Trophoblast cell (in vitro differentiated cells and primary cell): ENCODE measurements at regions not wholly inside any gene's neighbourhood (a gene's known extent, or its start where the extent isn't known, plus 50 kb on each side); places are given as distances from the start of the nearest gene placed in this dataset.
A peak's percentile ranks its signal among the peaks of the same experiment; 100 is the strongest.
"Not testable (repeated sequence)": the region's sequence is repeated elsewhere in the genome, so short reads cannot be mapped to it uniquely, and the experiment has no call there.

Experiments
- DNase-seq, 2 donors: peaks; one replicate each; pipeline ENCODE4 v3.0.0-alpha.2; 2016
- H2AFZ ChIP-seq: 2 replicates; pipeline ENCODE4 v1.6.1; 2013; ENCODE audit warnings: low read length, moderate library complexity, mild to moderate bottlenecking; ENCODE audit not compliant: insufficient read depth, poor library complexity
- H2AK5ac ChIP-seq: 2 replicates; pipeline ENCODE4 v1.6.1; 2013; ENCODE audit warnings: mild to moderate bottlenecking, low read length
- H2BK120ac ChIP-seq: 2 replicates; pipeline ENCODE4 v1.6.1; 2013; ENCODE audit warnings: low read length, mild to moderate bottlenecking, moderate library complexity; ENCODE audit not compliant: insufficient read depth, poor library complexity
- H2BK12ac ChIP-seq: 2 replicates; pipeline ENCODE4 v1.6.1; 2013; ENCODE audit warnings: mild to moderate bottlenecking, low read length, moderate library complexity
- H2BK5ac ChIP-seq: 2 replicates; pipeline ENCODE4 v1.6.1; 2013; ENCODE audit warnings: low read length, low read depth, moderate library complexity, mild to moderate bottlenecking; ENCODE audit not compliant: poor library complexity
- H3K14ac ChIP-seq: 2 replicates; pipeline ENCODE4 v1.6.1; 2013; ENCODE audit warnings: mild to moderate bottlenecking, low read length
- H3K18ac ChIP-seq: 2 replicates; pipeline ENCODE4 v1.6.1; 2013; ENCODE audit warnings: mild to moderate bottlenecking, low read length
- H3K23ac ChIP-seq: 2 replicates; pipeline ENCODE4 v1.6.1; 2013; ENCODE audit warnings: low read length
- H3K27ac ChIP-seq: 2 replicates; pipeline ENCODE4 v1.5.1; 2013; ENCODE audit warnings: low read depth, mild to moderate bottlenecking, inconsistent platforms, low read length, moderate library complexity
- H3K27me3 ChIP-seq: 2 replicates; pipeline ENCODE4 v1.6.1; 2013; ENCODE audit warnings: inconsistent platforms, mild to moderate bottlenecking, low read length, moderate library complexity; ENCODE audit not compliant: insufficient read depth
- H3K36me3 ChIP-seq, 2 experiments: 1 replicate in 1 of 2; 2 replicates in 1 of 2; pipeline ENCODE4 v1.6.1; 2013; ENCODE audit warnings: low read length in 2 of 2, mild to moderate bottlenecking in 2 of 2, moderate library complexity in 1 of 2; ENCODE audit not compliant: insufficient read depth in 2 of 2, control insufficient read depth in 1 of 2
- H3K4ac ChIP-seq: 2 replicates; pipeline ENCODE4 v1.6.1; 2013; ENCODE audit warnings: low read depth, mild to moderate bottlenecking, low read length, moderate library complexity
- H3K4me1 ChIP-seq, 2 experiments: 1 replicate in 1 of 2; 2 replicates in 1 of 2; pipeline ENCODE4 v1.6.1; 2013; ENCODE audit warnings: low read length in 2 of 2, mild to moderate bottlenecking in 2 of 2, moderate library complexity in 1 of 2; ENCODE audit not compliant: insufficient read depth in 2 of 2, control insufficient read depth in 1 of 2
- H3K4me2 ChIP-seq: 2 replicates; pipeline ENCODE4 v1.6.1; 2013; ENCODE audit warnings: inconsistent platforms, mild to moderate bottlenecking, low read length, moderate library complexity
- H3K4me3 ChIP-seq: 2 replicates; pipeline ENCODE4 v1.5.1; 2013; ENCODE audit warnings: mild to moderate bottlenecking, low read depth, low read length, inconsistent platforms
- H3K79me1 ChIP-seq: one replicate; pipeline ENCODE4 v1.6.1; 2013; ENCODE audit warnings: low read length
- H3K79me2 ChIP-seq: 2 replicates; pipeline ENCODE4 v1.6.1; 2013; ENCODE audit warnings: low read length, mild to moderate bottlenecking; ENCODE audit not compliant: control insufficient read depth, insufficient read depth, poor library complexity
- H3K9ac ChIP-seq: 2 replicates; pipeline ENCODE4 v1.6.1; 2013; ENCODE audit warnings: mild to moderate bottlenecking, low read length
- H3K9me3 ChIP-seq: 2 replicates; pipeline ENCODE4 v1.6.1; 2013; ENCODE audit warnings: low read depth, mild to moderate bottlenecking, control low read depth, inconsistent platforms, low read length; ENCODE audit not compliant: insufficient read depth
- H4K12ac ChIP-seq: 2 replicates; pipeline ENCODE4 v1.6.1; 2013; ENCODE audit warnings: low read depth, mild to moderate bottlenecking, low read length, moderate library complexity
- H4K8ac ChIP-seq: 2 replicates; pipeline ENCODE4 v1.6.1; 2013; ENCODE audit warnings: low read depth, mild to moderate bottlenecking, low read length, moderate library complexity
- H4K91ac ChIP-seq: one replicate; pipeline ENCODE4 v1.6.1; 2013; ENCODE audit warnings: low read depth, mild to moderate bottlenecking, low read length, moderate library complexity
- WGBS: extraction: QIAGEN DNeasy Blood & Tissue Kit; methylation state at CpG from one replicate; pipeline ENCODE4 v1.1.7; 2013; ENCODE audit warnings: missing lambda C conversion rate; ENCODE audit not compliant: insufficient read length, insufficient coverage; ENCODE audit errors: extremely low coverage; 5-methylcytosine and 5-hydroxymethylcytosine counted together

- H2BK5ac ChIP-seq = peak overlapping the region; percentile 21
- H3K4ac ChIP-seq = no peak overlapping the region
Measured at GRCh38 chr5:7146886-7147285, 249.1 kb upstream of the ADCY2 start.

DNA sequence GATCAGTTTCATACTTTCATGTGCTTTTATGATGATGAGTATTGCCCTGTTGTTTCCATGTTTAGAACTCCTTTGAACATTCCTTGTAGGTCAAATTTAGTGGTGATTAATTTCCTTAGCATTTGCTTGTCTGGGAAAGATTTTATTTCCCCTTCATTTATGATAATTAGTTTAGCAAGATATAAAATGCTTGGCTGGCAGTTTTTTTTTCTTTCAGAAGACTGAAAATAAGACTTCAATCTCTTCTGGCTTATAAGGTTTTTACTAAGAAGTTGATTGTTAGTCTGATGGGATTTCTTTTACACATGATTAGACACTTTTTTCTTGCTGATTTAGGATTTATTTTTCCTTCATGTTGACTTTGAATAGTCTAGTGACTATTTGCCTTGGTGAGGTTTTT lies 238.9 kb upstream of the ADCY2 start:
- Histone ChIP-seq H3K14ac (no peak overlapping the region), H3K9me3 (no peaks in the 10 kb centered on the region), H3K27ac (no peak overlapping the region), H3K36me3 (no peaks in the 10 kb centered on the region), H3K79me2 (no peaks in the 10 kb centered on the region), H3K9ac (no peak overlapping the region), H2AK5ac (no peak overlapping the region), H3K23ac (no peak overlapping the region), H3K79me1 (no peaks in the 10 kb centered on the region), H2BK12ac (no peak overlapping the region), H4K91ac (no peak overlapping the region), H3K4ac (no peak overlapping the region), H2AFZ (no peak overlapping the region), H3K4me1 (no peaks in the 10 kb centered on the region), H4K12ac (no peak overlapping the region), H3K4me3 (no peak overlapping the region), H4K8ac (no peak overlapping the region), H3K4me2 (no peak overlapping the region), H2BK5ac (no peak overlapping the region), H3K27me3 (no peaks in the 10 kb centered on the region), H3K18ac (no peak overlapping the region), H2BK120ac (no peak overlapping the region)
- no peak for DNase-seq

More at GRCh38 chr5:7146886-7147285, 249.1 kb upstream of the ADCY2 start:
- Histone ChIP-seq H2BK120ac (no peak overlapping the region), H3K27ac (peak overlapping the region; percentile 34), H3K79me2 (no peaks in the 10 kb centered on the region), H3K27me3 (no peaks in the 10 kb centered on the region), H3K36me3 (no peaks in the 10 kb centered on the region), H2AFZ (no peak overlapping the region), H3K9me3 (no peaks in the 10 kb centered on the region), H3K23ac (no peak overlapping the region), H3K14ac (no peak overlapping the region), H4K91ac (no peak overlapping the region), H3K4me1 (peaks cover 2% of the 10 kb centered on the region in 2 experiments), H3K18ac (no peak overlapping the region), H3K9ac (no peak overlapping the region), H2AK5ac (no peak overlapping the region), H4K8ac (no peak overlapping the region), H4K12ac (no peak overlapping the region), H2BK12ac (no peak overlapping the region), H3K4me3 (no peak overlapping the region), H3K79me1 (no peaks in the 10 kb centered on the region), H3K4me2 (no peak overlapping the region)
- peak; percentile 64 to 92 for DNase-seq
- no CpG with 5 or more reads among the region's 1 CpG for WGBS

DNA sequence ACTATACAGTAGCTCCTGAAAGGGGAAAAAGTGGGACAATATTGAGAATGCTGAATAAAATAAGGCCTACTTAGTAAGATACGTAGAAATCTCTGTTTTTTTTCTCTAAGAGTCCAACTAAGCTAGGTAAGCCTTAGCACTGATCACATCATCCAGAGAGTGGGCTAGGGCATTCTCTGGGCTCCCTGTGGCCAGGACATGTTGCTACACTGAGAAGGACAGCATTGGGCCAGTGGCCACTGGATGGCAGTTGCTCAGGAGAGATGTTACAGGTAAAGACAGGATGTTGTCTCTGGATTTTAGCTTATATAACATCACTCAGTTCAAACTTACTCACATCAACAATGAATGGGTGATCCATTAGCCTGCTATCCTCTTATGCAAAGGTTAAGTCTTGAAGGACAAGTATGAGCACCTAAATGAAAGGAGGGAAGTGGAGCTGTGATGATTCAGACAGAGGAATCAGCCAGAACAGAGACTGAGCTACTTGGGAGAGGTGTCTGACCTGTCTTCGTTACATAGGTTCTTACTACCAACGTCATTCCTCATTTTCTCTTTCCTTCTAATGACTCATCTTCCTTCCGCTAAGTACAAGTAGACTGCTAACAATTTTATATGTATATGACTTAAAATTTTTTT lies 226.6 kb upstream of the ADCY2 start:
- Histone ChIP-seq H3K79me1 (no peaks in the 10 kb centered on the region), H3K4me1 (no peaks in the 10 kb centered on the region), H3K4me3 (no peak overlapping the region), H3K79me2 (no peaks in the 10 kb centered on the region), H4K8ac (no peak overlapping the region), H3K27me3 (no peaks in the 10 kb centered on the region), H3K23ac (no peak overlapping the region), H4K91ac (no peak overlapping the region), H3K9me3 (no peaks in the 10 kb centered on the region), H3K36me3 (no peaks in the 10 kb centered on the region), H2BK120ac (no peak overlapping the region), H2BK5ac (no peak overlapping the region), H3K4ac (no peak overlapping the region), H3K4me2 (no peak overlapping the region), H2BK12ac (no peak overlapping the region), H4K12ac (no peak overlapping the region), H3K27ac (no peak overlapping the region), H2AFZ (no peak overlapping the region), H3K14ac (no peak overlapping the region), H3K18ac (no peak overlapping the region), H2AK5ac (no peak overlapping the region), H3K9ac (no peak overlapping the region)
- WGBS = no CpG with 5 or more reads among the region's 4 CpGs
- DNase-seq = peak; percentile 31 to 65

DNA sequence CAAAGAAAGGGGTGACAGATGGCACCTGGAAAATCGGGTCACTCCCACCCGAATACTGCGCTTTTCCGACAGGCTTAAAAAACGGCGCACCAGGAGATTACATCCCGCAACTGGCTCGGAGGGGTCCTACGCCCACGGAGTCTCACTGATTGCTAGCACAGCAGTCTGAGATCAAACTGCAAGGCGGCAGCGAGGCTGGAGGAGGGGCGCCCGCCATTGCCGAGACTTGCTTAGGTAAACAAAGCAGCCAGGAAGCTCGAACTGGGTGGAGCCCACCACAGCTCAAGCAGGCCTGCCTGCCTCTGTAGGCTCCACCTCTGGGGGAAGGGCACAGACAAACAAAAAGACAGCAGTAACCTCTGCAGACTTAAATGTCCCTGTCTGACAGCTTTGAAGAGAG lies 225.2 kb upstream of the ADCY2 start:
- H3K36me3 ChIP-seq, DNase-seq, H3K18ac ChIP-seq, H2AFZ ChIP-seq, H2BK12ac ChIP-seq, H3K4me1 ChIP-seq, H4K12ac ChIP-seq, H3K4ac ChIP-seq, H3K4me3 ChIP-seq, H3K9me3 ChIP-seq, H3K23ac ChIP-seq, H2BK5ac ChIP-seq, H3K79me1 ChIP-seq, H3K9ac ChIP-seq, H2BK120ac ChIP-seq, H2AK5ac ChIP-seq, H3K27ac ChIP-seq, H4K8ac ChIP-seq, H3K4me2 ChIP-seq, H3K27me3 ChIP-seq, H3K79me2 ChIP-seq, H3K14ac ChIP-seq, H4K91ac ChIP-seq: not testable (repeated sequence)
- WGBS = no CpG with 5 or more reads among the region's 16 CpGs
